C4-2B (cell line): ENCODE measurements at regions not wholly inside any gene's neighbourhood (a gene's known extent, or its start where the extent isn't known, plus 50 kb on each side); places are given as distances from the start of the nearest gene placed in this dataset.

ENCODE experiments used
- ZFX ChIP-seq: fragments of 450-650 bp; IDR thresholded peaks from 2 replicates; pipeline ENCODE4 v1.6.1; 2017
- TF ChIP-seq, protein P1 (sequence below): fragments of 450-650 bp; conservative IDR thresholded peaks from 2 replicates; pipeline ENCODE4 v1.5.1; 2017; ENCODE audit warnings: mild to moderate bottlenecking

GRCh38 chr13:30079501-30079900, 227.8 kb downstream of the KATNAL1 start:
- TF ChIP-seq, protein P1, sequence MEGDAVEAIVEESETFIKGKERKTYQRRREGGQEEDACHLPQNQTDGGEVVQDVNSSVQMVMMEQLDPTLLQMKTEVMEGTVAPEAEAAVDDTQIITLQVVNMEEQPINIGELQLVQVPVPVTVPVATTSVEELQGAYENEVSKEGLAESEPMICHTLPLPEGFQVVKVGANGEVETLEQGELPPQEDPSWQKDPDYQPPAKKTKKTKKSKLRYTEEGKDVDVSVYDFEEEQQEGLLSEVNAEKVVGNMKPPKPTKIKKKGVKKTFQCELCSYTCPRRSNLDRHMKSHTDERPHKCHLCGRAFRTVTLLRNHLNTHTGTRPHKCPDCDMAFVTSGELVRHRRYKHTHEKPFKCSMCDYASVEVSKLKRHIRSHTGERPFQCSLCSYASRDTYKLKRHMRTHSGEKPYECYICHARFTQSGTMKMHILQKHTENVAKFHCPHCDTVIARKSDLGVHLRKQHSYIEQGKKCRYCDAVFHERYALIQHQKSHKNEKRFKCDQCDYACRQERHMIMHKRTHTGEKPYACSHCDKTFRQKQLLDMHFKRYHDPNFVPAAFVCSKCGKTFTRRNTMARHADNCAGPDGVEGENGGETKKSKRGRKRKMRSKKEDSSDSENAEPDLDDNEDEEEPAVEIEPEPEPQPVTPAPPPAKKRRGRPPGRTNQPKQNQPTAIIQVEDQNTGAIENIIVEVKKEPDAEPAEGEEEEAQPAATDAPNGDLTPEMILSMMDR: no peak
- no peak for TF ChIP-seq ZFX
